Heart left ventricle (tissue), 13 donors: ENCODE measurements at regions not wholly inside any gene's neighbourhood (a gene's known extent, or its start where the extent isn't known, plus 50 kb on each side); places are given as distances from the start of the nearest gene placed in this dataset.

Source experiments
- POLR2A ChIP-seq, 2 donors: fragments of 450-650 bp; IDR thresholded peaks; one replicate each; pipeline ENCODE4 v1.6.1; 2017; ENCODE audit warnings: antibody characterized with exemption in 2 of 2, mild to moderate bottlenecking in 2 of 2, moderate library complexity in 2 of 2
- TF ChIP-seq, protein P1 (sequence below), 12 donors: fragments of 200-600 bp; sonication (generic) in 4 of 12; IDR thresholded peaks; one replicate each; pipeline versions ENCODE4 v1.5.0 to v1.8.0; 2018 to 2022; ENCODE audit warnings: antibody characterized with exemption in 12 of 12, mild to moderate bottlenecking in 5 of 12
- donor health status: ischemic (EF 13 %, LVEDD 7.1; RV severe dilation, severe dysfunction).
- donor health status: DM: no; HTN: yes; CAD: no.
- donor health status: DM: no; HTN: no; CAD: no.
- donor health status: ischemic (EF 25% LVEDD 6.9; RV normal size, moderate dysfunction).
- donor health status: ischemic (EF 25% LVEDD 5.7; RV mildly dilated, moderate dysfunction).
- donor health status: ischemic (EF 35%, LVEDD 5.7; RV mildly dilated, moderate dysfunction).
- donor health status: nonischemic (EF 11% LVEDD 7.7; RV severe dilation, severe dysfunction).
- donor health status: DM: yes; HTN: yes; CAD: no.
- donor health status: PGD.
- donor health status: ischemic (EF 29% LVEDD 5.4; RV normal size, mild dysfunction).
- donor health status: nonischemic (EF 23%, LVEDD 6.1; RV moderate dilation, normal function).

DNA sequence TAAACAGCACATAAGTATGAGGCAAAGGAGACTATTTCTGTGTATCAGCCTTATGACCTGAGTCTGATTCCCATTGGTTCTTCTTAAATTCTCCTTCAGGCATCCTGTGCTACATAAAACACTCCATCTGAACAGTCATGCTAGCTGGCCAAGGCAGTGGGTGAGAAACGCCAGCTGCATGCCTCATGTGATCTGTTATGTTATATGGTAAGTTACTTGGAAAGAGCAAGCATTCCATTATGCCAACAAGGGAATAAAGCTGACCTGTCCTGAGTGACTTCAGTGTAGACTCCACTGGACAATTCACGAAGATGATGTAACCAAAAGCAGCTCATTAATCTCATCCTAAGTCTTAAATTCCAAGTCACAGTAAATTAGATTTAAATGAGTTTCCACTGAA is 216.5 kb upstream of the FN1 start:
- TF ChIP-seq, protein P1, sequence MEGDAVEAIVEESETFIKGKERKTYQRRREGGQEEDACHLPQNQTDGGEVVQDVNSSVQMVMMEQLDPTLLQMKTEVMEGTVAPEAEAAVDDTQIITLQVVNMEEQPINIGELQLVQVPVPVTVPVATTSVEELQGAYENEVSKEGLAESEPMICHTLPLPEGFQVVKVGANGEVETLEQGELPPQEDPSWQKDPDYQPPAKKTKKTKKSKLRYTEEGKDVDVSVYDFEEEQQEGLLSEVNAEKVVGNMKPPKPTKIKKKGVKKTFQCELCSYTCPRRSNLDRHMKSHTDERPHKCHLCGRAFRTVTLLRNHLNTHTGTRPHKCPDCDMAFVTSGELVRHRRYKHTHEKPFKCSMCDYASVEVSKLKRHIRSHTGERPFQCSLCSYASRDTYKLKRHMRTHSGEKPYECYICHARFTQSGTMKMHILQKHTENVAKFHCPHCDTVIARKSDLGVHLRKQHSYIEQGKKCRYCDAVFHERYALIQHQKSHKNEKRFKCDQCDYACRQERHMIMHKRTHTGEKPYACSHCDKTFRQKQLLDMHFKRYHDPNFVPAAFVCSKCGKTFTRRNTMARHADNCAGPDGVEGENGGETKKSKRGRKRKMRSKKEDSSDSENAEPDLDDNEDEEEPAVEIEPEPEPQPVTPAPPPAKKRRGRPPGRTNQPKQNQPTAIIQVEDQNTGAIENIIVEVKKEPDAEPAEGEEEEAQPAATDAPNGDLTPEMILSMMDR (IDR thresholded peaks at IDR 0.05), result no peak
- TF ChIP-seq POLR2A (IDR thresholded peaks at IDR 0.05), result no peak
